GM21576 (cell line): ENCODE measurements at regions not wholly inside any gene's neighbourhood (a gene's known extent, or its start where the extent isn't known, plus 50 kb on each side); places are given as distances from the start of the nearest gene placed in this dataset.
"Not testable (repeated sequence)": the region's sequence is repeated elsewhere in the genome, so short reads cannot be mapped to it uniquely, and the experiment has no call there.

Experiments
- ATAC-seq: cut with Tn5 transposase; IDR thresholded peaks from one replicate; pipeline ENCODE4 v1.9.1; 2021; ENCODE audit warnings: mild to moderate bottlenecking, moderate library complexity; ENCODE audit not compliant: unreplicated experiment

GRCh38 chr2:234409590-234409989, 87.3 kb downstream of the ARL4C start:
- ATAC-seq: no peak

- ATAC-seq: no peak
These were observed 90.8 kb downstream of the ARL4C start for GRCh38 chr2:234406085-234406484.

- ATAC-seq: no peak
These were observed 91.4 kb downstream of the ARL4C start for GRCh38 chr2:234405462-234405861.

GRCh38 chr2:234404957-234405356, 91.9 kb downstream of the ARL4C start:
- no peak for ATAC-seq

GRCh38 chr2:234403751-234404150, 93.1 kb downstream of the ARL4C start:
- ATAC-seq: no peak

- no peak for ATAC-seq
These were observed 93.8 kb downstream of the ARL4C start for GRCh38 chr2:234403074-234403473.

- no peak for ATAC-seq
These were observed 95.5 kb downstream of the ARL4C start for GRCh38 chr2:234401426-234401825.

GRCh38 chr2:234399451-234400246, 97.2 kb downstream of the ARL4C start:
- ATAC-seq: no peak

GRCh38 chr2:234398531-234398930, 98.3 kb downstream of the ARL4C start:
- no peak for ATAC-seq

- ATAC-seq: no peak
These were observed 100.9 kb downstream of the ARL4C start for GRCh38 chr2:234395891-234396420.

- no peak for ATAC-seq
These were observed 102.4 kb downstream of the ARL4C start for GRCh38 chr2:234394450-234394849.

- no peak for ATAC-seq
These were observed 103.5 kb downstream of the ARL4C start for GRCh38 chr2:234393354-234393753.

- no peak for ATAC-seq
These were observed 104.8 kb downstream of the ARL4C start for GRCh38 chr2:234392041-234392615.

GRCh38 chr2:234391625-234392024, 105.3 kb downstream of the ARL4C start:
- ATAC-seq: no peak

GRCh38 chr2:234389661-234390060, 107.2 kb downstream of the ARL4C start:
- not testable (repeated sequence) for ATAC-seq

GRCh38 chr2:234388591-234388990, 108.3 kb downstream of the ARL4C start:
- no peak for ATAC-seq

GRCh38 chr2:234386971-234387370, 109.9 kb downstream of the ARL4C start:
- ATAC-seq: no peak

- no peak for ATAC-seq
These were observed 114.8 kb downstream of the ARL4C start for GRCh38 chr2:234382131-234382530.

- ATAC-seq: not testable (repeated sequence)
These were observed 117.9 kb downstream of the ARL4C start for GRCh38 chr2:234378958-234379357.

- ATAC-seq: no peak
These were observed 118.4 kb downstream of the ARL4C start for GRCh38 chr2:234378440-234378839.

- no peak for ATAC-seq
These were observed 119.0 kb downstream of the ARL4C start for GRCh38 chr2:234377761-234378391.

- ATAC-seq: no peak
These were observed 120.7 kb downstream of the ARL4C start for GRCh38 chr2:234376229-234376628.
